Middle frontal gyrus (tissue), 1 donor: ENCODE measurements at regions not wholly inside any gene's neighbourhood (a gene's known extent, or its start where the extent isn't known, plus 50 kb on each side); places are given as distances from the start of the nearest gene placed in this dataset.

Experiments
- DNase-seq: peaks from one replicate; pipeline ENCODE4 v3.0.0-alpha.2; 2015; ENCODE audit warnings: low spot score; ENCODE audit errors: extremely low spot score

DNA sequence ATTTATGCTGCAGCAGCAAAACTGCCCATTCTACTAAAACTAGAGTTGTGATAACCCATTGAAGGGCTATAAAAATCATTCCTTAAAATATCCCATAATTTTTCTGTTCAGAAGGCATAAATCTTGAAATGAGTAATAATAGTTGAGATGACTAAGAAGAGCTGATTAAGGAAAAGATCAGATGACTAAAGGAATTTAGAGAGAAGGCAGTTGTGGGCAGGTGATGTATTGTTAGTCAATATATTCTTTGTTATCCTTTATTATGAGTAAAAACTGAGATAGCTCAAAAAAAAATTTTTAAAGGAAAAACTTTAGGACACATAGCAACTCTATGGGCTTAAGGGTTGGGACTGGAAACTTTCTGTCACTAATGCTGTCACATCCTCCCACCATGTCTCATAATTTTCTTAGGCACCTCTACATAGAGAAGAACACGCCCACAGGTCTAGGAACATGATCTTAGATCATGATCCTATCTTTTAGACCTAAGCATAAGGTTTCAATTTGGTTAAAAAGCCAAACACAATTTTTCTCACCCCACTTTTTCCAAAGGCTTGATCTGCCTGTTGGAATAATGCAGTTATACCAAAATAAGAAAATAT lies 597.5 kb upstream of the MEF2C start:
- no peak for DNase-seq

DNA sequence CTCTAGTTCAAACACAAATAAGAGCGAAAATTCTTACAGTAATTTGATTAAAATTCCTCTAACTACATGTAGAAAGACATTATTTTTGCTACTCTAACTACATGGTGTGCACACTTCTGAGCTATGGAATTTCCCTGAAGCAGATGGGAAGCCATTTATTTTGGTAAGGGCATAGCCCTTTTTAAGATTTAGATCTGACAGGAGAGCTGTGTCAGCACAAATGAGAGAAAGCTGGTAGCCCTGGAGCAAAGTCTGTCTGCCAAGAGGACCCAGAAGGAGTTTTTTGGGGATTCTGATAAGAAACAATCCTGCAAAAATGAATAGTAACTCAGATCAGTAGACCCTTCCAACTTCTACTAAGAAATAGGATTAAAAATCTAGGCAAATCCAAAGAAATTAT lies 595.9 kb upstream of the MEF2C start:
- DNase-seq = no peak

DNA sequence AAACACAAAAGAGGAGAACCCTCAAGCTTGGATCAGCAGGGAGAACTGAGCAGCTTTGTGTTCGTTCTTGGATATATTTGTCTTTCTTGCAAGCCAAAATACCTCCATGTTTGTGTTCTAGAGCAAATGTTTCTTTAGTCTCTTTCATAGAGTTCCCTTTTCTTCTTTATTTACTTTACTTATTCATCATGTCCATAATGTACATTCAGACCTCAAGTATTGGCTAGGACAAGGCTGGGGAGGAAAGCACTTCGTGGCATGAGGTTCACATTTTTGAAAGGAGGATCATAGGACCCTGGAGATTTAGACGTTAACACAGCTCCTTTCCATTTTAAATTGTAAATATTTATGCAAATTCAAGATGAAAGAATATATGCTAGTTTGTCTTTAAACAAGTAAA lies 590.2 kb upstream of the MEF2C start:
- DNase-seq = no peak

DNA sequence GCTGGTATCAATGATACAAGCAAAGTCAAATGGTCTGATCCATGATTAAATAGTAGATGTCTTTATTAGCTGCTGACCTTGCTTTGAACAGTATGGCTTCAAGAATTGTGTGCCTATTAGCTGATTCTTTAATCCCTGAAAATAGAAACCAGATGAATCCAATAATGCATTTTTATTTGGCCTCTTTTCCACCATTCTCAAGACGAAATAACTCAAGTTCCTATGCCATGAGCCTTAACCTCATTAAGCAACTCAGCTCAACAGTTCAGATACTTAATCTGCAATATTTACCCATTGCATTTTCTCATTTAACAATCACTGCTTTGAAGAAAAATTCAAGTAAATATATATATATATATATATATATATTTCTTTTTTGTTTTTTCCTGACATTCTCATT lies 588.6 kb upstream of the MEF2C start:
- no peak for DNase-seq

DNA sequence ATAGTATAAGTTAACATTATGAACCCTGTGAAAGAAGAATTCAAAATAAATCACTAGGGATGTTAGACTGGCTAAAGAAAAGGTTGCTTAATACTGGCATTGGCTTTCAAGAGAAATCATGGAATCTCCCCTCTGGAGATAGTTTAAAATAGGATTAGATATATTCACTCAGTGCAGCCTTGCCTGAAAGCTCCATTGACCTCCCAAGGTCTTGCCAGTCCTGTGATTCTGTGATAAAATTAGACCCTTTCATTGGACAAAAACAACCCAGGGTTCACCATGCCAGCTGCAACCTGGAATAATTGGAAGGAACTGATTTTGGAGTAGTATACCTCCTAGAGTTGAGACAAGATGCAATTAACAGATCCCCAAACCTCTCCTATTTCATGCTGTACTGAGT lies 588.1 kb upstream of the MEF2C start:
- no peak for DNase-seq

DNA sequence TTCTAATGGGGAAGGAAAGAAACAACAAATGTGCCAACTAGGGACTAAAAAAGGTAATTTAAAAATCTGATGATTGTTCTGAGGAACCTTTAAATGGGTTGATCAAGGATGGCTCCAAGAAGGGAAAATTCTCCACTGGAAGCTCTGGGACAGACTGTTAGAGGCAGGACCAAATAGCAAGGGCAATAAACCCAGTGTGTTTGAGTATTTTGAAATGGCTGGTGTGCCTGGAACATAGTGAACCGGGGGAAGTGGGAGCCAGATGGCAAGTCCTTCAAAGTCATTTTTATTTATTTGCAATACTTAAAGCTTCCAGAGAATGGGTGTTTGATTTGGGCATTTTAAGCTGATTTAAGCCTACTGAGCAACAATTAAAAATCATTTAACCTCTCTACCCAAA lies 587.7 kb upstream of the MEF2C start:
- no peak for DNase-seq

DNA sequence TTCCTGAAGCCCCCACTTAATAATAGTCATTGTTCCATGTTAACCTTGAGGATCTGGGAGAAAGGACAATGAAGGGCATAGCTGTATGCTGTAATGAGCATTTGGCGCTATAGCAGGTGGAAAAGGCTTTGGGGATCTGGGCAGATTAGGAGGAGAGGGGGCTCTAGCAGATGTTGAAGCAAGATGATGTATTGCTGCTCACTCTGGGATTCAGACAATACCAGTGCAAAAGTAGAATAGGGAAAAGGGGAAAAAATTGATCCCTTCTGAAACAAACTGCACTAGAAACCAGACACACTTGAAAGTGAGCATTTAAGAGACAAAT lies 575.3 kb upstream of the MEF2C start:
- DNase-seq = no peak

DNA sequence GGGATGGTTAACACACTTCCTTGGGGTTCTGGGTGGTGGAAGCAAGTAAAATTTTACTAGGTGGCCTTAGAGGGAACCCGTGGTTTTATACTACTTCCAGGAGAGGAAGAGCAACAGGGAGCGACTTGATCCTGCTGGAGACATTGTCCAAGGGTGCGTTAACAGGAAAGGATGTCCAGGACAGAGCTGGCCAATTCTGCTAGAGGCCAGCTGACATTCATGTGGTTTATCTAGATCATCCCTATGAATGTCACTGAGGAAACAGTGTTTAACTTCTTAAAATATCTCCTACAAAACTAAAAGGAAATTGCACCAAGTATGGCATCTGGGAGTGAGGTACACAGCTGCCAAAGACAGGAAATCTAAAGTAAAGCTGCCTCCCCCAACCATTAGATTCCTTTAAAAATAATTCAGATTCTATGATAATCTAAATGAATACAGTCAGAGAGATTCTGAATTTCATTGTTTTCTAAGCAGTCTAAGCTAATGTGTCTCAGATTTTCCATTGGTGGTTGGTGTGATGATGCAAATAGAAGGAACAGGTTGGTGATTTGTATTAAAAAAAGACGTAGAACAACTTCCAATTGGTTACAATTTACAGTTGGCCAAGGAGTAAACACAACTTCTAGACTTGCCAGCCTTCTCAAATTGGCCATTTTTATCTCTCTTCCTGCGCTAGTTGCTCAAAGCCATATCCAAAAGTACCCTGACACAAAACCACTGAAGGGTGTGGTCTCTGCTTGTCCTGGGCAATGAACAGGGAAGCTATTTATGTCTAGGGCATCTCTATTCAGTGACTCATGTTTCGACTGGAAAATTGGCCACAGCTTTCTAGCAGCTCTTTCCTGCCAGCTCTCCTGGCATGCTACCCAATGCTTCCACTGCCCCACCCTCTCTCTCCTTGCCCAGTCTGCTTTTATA lies 574.7 kb upstream of the MEF2C start:
- no peak for DNase-seq

DNA sequence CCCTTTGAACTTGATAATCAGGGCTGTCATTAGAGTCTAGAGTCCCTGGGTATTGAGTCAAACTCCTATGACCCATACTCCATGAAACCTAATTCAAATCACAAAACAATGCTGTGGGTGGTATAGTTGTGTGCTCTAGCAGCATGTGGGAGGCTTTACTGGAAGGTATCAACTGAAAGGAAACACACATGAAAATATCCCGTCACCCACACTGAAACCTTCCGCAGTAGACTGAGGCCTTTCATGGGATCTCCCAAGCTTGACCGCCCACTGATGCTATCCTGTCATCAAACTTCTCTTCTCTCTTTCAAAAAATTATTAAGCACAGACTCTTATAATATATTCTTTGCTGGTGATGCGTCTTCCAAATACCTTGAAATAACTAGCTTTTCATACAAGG lies 569.1 kb upstream of the MEF2C start:
- no peak for DNase-seq

DNA sequence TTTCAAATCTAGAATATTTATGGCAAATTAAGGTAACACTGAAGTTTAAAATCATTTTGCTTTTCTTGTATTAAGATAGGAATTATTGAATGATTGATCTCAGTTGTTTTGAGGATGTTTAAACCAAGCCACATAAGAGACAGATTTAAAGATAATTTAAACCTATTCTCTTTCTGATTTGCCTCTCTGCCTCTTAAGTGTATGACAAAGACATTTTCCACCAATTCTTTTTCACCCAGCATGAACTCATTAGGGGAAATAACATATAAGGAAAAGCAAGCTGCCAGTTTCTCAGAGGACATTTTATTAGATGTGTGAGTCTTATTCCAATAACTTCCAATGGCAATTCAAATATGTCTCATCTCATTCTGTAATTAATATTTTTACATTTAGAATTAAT lies 568.3 kb upstream of the MEF2C start:
- DNase-seq = no peak

DNA sequence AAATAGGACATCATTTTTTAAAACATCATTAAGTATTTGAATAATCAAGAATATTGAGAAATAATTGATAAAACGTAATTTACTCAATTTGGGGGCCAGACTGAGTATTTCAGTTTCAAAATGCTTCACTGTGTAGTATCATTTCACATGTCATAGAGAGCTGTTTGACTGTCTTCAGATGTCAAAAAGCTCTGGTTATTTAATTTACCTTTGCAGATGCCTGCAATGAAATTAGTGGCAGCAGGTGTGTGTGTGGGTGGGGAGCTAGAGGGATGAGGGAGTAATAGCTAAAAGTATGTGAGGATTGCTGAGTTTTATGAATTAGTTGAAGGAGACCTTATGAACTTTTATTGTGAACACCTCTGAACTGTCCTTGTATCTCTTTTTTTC lies 567.2 kb upstream of the MEF2C start:
- no peak for DNase-seq

DNA sequence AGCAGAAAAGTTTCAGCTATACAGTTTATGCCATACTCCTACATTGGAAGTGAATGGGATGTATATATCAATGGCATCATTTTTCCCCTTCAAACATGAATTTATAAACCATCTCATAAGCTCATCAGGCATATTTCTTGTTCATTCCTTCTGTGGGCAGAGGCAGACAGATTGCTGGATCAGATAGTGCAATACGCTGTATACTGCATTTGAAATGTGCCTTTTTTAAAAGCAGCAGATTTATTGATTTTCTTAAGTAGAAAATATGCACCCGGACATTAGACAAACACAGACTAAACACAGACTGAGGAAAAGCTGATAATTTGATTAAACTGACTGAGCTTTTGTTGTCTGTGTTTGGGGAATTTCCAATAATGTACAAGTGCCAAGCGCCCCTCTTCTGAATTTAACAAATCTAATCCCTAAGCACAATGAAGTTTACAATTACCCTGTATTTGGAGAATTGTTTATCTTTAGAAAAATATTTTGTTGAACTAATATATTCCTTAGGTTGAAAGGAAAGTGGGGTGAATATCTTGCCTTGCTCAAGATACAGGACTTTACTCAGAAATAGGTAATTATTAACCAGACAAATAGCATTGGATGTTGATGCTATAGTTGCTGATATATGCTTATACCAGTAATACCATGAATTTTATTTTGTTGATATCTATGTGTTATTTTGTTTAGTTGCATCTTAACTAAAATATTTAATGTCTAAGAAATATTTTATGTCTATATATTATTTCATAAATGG lies 566.6 kb upstream of the MEF2C start:
- no peak for DNase-seq

DNA sequence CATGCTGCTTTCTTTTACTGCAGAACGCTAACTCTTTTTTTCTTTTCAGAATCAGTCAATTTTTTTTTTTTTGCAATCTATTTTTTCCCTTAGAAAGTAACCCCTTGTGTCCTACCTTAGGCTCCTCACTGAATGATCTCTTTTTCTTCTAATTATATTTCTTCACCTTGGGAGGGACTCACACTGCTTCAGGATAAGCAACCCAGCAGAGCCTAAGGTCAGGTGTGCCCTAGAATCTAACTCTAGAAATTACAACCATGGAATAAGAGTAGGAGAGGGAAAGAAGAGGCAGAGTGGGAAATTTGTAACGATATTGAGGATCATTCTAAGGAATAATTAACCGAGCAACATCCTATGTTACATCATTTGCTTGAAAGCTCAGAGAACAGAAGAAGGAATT lies 564.0 kb upstream of the MEF2C start:
- no peak for DNase-seq

DNA sequence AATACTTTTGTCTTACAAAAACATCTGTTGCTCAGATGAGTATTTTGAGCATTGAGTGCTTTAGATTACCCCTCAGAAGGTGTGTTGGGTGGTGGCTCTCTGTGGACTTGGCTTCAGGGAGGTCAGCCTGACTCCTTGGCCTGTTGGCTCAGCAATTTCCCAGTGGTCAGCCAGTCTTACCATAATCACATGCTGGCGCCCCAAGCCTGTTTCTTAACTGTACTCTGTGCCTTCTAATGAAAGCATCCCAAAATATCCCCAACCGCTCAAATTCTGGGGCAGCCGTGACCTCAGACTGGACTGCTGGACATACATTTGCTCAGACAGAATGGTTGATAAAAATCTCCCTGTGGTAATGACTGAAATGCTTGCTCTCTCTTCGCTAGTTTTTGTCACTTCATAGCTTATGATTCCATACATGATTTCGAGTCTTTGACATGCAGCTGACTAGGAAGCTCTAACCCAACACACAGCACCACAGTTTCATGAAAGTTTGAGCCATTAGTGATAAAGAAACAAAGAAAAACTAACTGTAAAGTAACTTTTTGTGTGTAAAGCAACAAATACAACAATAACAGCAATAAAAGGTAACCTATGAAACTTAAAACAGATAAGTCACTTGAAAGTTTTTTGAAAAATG lies 562.2 kb upstream of the MEF2C start:
- DNase-seq = no peak

DNA sequence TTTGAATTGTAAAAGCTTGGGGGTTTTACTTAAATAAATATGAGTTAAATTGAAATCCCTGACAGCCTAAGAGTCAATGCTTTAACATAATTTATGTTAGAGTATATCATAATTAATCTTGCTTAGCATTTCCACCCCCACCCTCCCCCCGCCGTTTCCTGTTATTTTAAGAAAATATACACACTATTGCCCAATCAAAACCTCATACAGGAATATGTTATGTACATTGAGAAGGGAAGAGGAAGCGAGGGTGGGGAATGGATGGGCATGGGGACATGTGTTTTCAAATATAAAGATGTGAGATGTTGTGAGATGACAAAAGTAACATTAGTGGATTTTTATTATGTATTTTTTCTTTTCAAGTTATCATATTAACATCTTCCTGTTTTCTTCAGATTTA lies 561.1 kb upstream of the MEF2C start:
- no peak for DNase-seq

DNA sequence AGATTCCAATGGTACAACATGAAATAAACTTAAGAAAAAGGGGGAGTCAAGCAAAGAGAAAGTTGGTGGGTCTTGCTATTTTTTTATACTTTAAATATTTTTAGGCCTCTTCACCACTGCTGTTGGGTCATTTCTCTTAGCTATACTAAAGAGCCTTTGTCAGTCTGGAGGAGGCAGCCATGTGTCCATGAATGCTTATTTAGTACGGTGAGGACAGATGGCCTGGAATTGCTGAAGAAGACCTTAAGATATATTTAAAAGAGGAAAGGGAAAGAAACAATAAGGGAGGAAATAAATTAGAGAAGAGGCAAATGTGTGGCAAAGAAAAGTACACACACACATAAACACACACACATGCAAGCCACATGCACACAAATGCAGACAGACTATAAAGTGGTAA lies 560.5 kb upstream of the MEF2C start:
- no peak for DNase-seq

DNA sequence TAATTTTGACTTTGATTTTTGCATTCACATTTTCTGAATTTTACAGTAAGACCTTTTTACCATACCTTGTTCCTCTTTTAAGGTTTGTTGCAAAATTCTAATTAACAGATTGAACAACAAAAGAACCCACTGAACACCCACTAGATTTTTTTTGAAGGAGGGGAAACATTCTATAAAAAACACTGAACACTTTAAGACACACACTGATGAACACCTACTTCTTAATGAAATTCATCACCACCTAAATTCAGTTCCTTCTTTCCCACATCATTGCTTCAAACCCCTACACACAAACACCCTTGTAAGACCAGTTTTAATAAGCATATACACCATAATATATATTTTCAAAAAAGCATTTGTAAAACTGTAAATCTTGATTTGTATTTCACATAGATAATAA lies 559.0 kb upstream of the MEF2C start:
- no peak for DNase-seq

DNA sequence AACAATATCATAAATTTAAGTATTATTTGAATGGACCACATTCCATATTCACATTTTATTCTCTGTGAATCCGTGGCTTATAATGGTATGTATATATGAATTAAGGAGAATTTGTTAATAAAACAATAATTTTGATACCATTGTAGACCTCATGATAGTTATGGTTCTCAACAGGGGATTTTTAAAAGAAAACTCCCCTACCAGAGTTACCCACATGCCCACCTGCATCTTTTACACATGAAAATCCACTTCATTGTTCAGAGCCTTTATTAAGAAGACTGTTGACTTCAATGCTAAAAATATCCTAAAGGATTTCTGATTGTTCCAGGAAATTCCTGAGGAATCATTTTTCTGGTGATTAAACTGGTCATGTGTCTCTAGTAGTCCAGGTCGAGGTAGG lies 557.7 kb upstream of the MEF2C start:
- no peak for DNase-seq

DNA sequence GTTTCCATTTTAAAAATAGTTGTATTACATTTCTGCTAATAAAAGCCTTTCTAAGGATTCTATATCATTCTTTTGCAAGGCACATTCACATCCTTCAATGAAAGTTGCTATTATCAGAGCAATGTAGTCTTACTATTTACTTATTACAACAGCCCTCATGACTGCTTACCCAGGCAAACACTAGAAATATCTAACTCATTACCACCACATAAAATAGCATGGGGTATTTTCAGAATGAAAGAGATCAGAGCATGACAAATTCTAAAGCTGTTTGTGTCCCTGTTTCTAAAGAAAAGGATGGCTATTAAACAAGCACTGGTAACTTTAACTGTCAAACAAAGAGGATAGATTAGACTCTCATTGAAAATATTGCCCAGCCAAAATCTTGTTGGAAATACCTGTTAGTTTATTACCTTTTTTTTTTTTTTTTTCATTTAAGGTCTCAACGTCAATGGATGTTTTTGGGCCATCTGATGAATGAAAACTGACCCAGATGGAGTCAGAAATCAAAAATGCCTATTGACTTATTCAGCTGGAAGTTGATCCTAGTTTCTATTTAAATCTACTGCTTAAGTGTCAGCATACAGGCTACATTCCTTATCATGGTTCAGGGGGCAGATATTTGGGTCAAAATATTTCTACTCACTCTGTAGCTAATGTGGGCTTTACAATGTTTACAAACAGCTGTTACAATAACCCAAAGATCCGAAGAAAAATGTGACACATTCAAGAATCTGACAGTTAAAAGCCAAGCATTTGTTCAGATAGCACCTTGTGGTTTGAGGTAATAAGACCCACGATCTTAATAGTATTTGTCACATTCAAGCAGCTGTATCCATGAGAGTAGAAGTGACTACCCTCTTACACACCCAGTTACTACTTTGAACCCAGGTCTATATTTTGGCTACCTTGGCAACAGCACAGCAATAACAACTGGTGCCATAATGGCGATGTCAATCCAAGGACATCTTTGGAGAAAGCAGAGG lies 554.8 kb upstream of the MEF2C start:
- no peak for DNase-seq

DNA sequence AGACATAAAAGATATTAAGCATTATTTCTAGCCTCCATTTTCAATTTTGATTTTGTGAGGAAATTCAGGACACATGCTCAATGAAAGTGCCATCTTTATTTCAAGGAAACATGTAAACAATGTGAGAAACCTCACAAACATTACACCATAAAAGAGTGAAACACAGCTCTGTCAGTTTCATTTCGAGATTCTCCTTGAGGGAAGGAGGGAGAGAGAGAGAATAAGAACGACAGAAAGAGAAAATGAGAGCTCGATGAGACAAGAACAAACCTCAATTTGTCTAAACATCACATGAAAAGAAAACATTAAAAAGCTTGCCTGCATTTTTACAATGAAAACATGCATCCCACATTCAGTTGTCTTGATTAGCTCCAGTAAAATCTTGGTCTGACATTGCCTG lies 553.5 kb upstream of the MEF2C start:
- no peak for DNase-seq

DNA sequence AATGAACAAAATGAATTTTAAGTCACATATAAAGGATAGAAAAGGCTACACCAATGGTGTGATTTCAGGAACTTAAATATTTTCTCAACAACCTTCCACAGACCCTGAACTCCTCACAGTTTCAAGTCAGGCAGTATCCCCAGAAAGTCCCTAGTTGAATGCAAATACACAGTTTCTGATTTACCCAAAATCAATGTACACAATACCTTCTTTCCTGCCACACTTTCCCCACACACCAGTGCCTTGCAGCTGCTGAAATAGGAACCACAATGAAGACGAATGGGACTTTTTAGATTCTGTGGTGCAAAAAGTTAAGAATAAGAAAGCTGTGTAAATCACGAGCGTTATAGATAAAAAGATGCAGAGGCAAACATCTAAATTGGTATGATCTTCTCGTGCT lies 552.4 kb upstream of the MEF2C start:
- no peak for DNase-seq
